H9 (cell line): ENCODE measurements at regions not wholly inside any gene's neighbourhood (a gene's known extent, or its start where the extent isn't known, plus 50 kb on each side); places are given as distances from the start of the nearest gene placed in this dataset.

ENCODE experiments used
- DNase-seq: peaks from one replicate; pipeline ENCODE4 v3.0.0-alpha.2; 2017
- H2AFZ ChIP-seq: one replicate; pipeline ENCODE4 v1.6.1; 2013; ENCODE audit warnings: mild to moderate bottlenecking, low read length, control low read depth, moderate library complexity
- H2AK5ac ChIP-seq: 2 replicates; pipeline ENCODE4 v1.6.1; 2013; ENCODE audit warnings: low read length, control low read depth, mixed read lengths; ENCODE audit not compliant: insufficient read length
- H2BK120ac ChIP-seq: one replicate; pipeline ENCODE4 v1.6.1; 2013; ENCODE audit warnings: low read depth, mild to moderate bottlenecking, low read length, control low read depth, inconsistent platforms; ENCODE audit not compliant: poor library complexity, severe bottlenecking
- H2BK12ac ChIP-seq: 2 replicates; pipeline ENCODE4 v1.6.1; 2013; ENCODE audit warnings: low read length, control low read depth, mixed read lengths, low read depth; ENCODE audit not compliant: insufficient read length
- H2BK15ac ChIP-seq: 2 replicates; pipeline ENCODE4 v1.6.1; 2013; ENCODE audit warnings: low read depth, low read length, control low read depth
- H2BK20ac ChIP-seq: one replicate; pipeline ENCODE4 v1.6.1; 2013; ENCODE audit warnings: low read depth, mild to moderate bottlenecking, low read length, control low read depth, inconsistent platforms; ENCODE audit not compliant: poor library complexity, severe bottlenecking
- H2BK5ac ChIP-seq: 2 replicates; pipeline ENCODE4 v1.6.1; 2013; ENCODE audit warnings: low read length, control low read depth, mixed read lengths; ENCODE audit not compliant: insufficient read length
- H3K14ac ChIP-seq: 2 replicates; pipeline ENCODE4 v1.6.1; 2013; ENCODE audit warnings: low read length, control low read depth; ENCODE audit not compliant: insufficient read depth
- H3K18ac ChIP-seq: 2 replicates; pipeline ENCODE4 v1.6.1; 2013; ENCODE audit warnings: low read depth, mild to moderate bottlenecking, mixed read lengths, low read length, control low read depth; ENCODE audit not compliant: insufficient read length
- H3K23ac ChIP-seq: 2 replicates; pipeline ENCODE4 v1.6.1; 2013; ENCODE audit warnings: low read length, control low read depth, mixed read lengths, low read depth; ENCODE audit not compliant: insufficient read length
- H3K23me2 ChIP-seq: 2 replicates; pipeline ENCODE4 v1.6.1; 2013; ENCODE audit warnings: low read depth, mild to moderate bottlenecking, mixed read lengths, low read length, control low read depth; ENCODE audit not compliant: insufficient read length, poor library complexity, severe bottlenecking
- H3K27ac ChIP-seq: 2 replicates; pipeline ENCODE4 v1.5.1; 2013; ENCODE audit warnings: low read length, control low read depth, mixed read lengths, low read depth; ENCODE audit not compliant: insufficient read length
- H3K27me3 ChIP-seq: 2 replicates; pipeline ENCODE4 v1.6.1; 2013; ENCODE audit warnings: low read length, control low read depth, inconsistent platforms; ENCODE audit not compliant: insufficient read depth
- H3K4ac ChIP-seq: 2 replicates; pipeline ENCODE4 v1.6.1; 2013; ENCODE audit warnings: low read depth, mild to moderate bottlenecking, control low read depth, inconsistent platforms, low read length, moderate library complexity
- H3K4me1 ChIP-seq: 2 replicates; pipeline ENCODE4 v1.6.1; 2013; ENCODE audit warnings: low read length, control low read depth, inconsistent platforms; ENCODE audit not compliant: insufficient read depth
- H3K4me2 ChIP-seq: 2 replicates; pipeline ENCODE4 v1.6.1; 2013; ENCODE audit warnings: low read length, control low read depth, mixed read lengths; ENCODE audit not compliant: insufficient read length, insufficient read depth
- H3K56ac ChIP-seq: 2 replicates; pipeline ENCODE4 v1.6.1; 2013; ENCODE audit warnings: low read depth, mild to moderate bottlenecking, mixed read lengths, low read length, control low read depth; ENCODE audit not compliant: insufficient read length
- H3K79me1 ChIP-seq: 2 replicates; pipeline ENCODE4 v1.6.1; 2013; ENCODE audit warnings: low read depth, mild to moderate bottlenecking, moderate library complexity, low read length, control low read depth, inconsistent platforms; ENCODE audit not compliant: insufficient read depth, poor library complexity, severe bottlenecking
- H3K79me2 ChIP-seq: 2 replicates; pipeline ENCODE4 v1.6.1; 2013; ENCODE audit warnings: low read length, control low read depth, inconsistent platforms; ENCODE audit not compliant: insufficient read depth
- H3K9ac ChIP-seq: 2 replicates; pipeline ENCODE4 v1.6.1; 2013; ENCODE audit warnings: low read length, control low read depth, mixed read lengths; ENCODE audit not compliant: insufficient read length; ENCODE audit errors: extremely low read depth
- H3K9me3 ChIP-seq: one replicate; pipeline ENCODE4 v1.6.1; 2013; ENCODE audit warnings: low read depth, low read length, inconsistent platforms; ENCODE audit not compliant: control insufficient read depth
- H3T11ph ChIP-seq: one replicate; pipeline ENCODE4 v1.6.1; 2013; ENCODE audit warnings: mild to moderate bottlenecking, low read length, control low read depth, inconsistent platforms
- H4K20me1 ChIP-seq: one replicate; pipeline ENCODE4 v1.6.1; 2013; ENCODE audit not compliant: control insufficient read depth, insufficient read length, insufficient read depth
- H4K5ac ChIP-seq: 2 replicates; pipeline ENCODE4 v1.6.1; 2013; ENCODE audit warnings: low read depth, mild to moderate bottlenecking, mixed read lengths, low read length, control low read depth; ENCODE audit not compliant: insufficient read length
- H4K8ac ChIP-seq: replicated peaks from 2 replicates; pipeline ENCODE4 v1.6.1; 2013; ENCODE audit warnings: low read length, control low read depth, mixed read lengths, low read depth; ENCODE audit not compliant: insufficient read length
- H4K91ac ChIP-seq: 2 replicates; pipeline ENCODE4 v1.6.1; 2013; ENCODE audit warnings: low read depth, mild to moderate bottlenecking, moderate library complexity, mixed read lengths, low read length, control low read depth; ENCODE audit not compliant: insufficient read length
- H3K27ac Mint-ChIP-seq, 3 experiments: 2 replicates in 2 of 3; 3 replicates in 1 of 3; pipeline ENCODE4 v1.8.0; 2020 to 2021; ENCODE audit warnings: mixed read lengths in 3 of 3, mild to moderate bottlenecking in 1 of 3, moderate library complexity in 1 of 3
- H3K27me3 Mint-ChIP-seq: 2 replicates; pipeline ENCODE4 v1.8.0; 2021; ENCODE audit warnings: low read depth, mild to moderate bottlenecking, moderate library complexity, mixed read lengths
- H3K36me3 Mint-ChIP-seq, 3 experiments: 2 replicates in 2 of 3; 3 replicates in 1 of 3; pipeline ENCODE4 v1.8.0; 2020 to 2021; ENCODE audit warnings: low read depth in 3 of 3, mixed read lengths in 3 of 3; ENCODE audit not compliant: insufficient read depth in 1 of 3
- H3K4me1 Mint-ChIP-seq, 2 experiments: 2 replicates each; pipeline ENCODE4 v1.8.0; 2020; ENCODE audit warnings: mixed read lengths in 2 of 2
- H3K4me3 Mint-ChIP-seq, 2 experiments: 2 replicates in 1 of 2; 3 replicates in 1 of 2; pipeline ENCODE4 v1.8.0; 2020 to 2021; ENCODE audit warnings: mild to moderate bottlenecking in 2 of 2, mixed read lengths in 2 of 2, moderate library complexity in 1 of 2
- H3K9me3 Mint-ChIP-seq, 2 experiments: 2 replicates in 1 of 2; 3 replicates in 1 of 2; pipeline ENCODE4 v1.8.0; 2020; ENCODE audit warnings: mild to moderate bottlenecking in 2 of 2, mixed read lengths in 2 of 2, moderate library complexity in 1 of 2
- WGBS: extraction: QIAGEN DNeasy Blood & Tissue Kit; methylation state at CpG from one replicate; pipeline ENCODE4 v1.1.7; 2013; ENCODE audit warnings: missing lambda C conversion rate, low lambda C conversion rate, mixed read lengths; ENCODE audit not compliant: insufficient read length; ENCODE audit errors: extremely low coverage; 5-methylcytosine and 5-hydroxymethylcytosine counted together
- TF ChIP-seq, protein P1 (sequence below): fragments of 200-600 bp; sonication (generic); conservative IDR thresholded peaks from 3 replicates; pipeline ENCODE4 v1.8.0; 2021; ENCODE audit warnings: antibody characterized with exemption, mild to moderate bottlenecking

- no peak overlapping the region for H2BK12ac ChIP-seq
- H3K4ac ChIP-seq = no peak overlapping the region
- H3K27me3 Mint-ChIP-seq = peaks cover 19% of the 10 kb centered on the region
- H3K79me2 ChIP-seq = no peaks in the 10 kb centered on the region
- H4K91ac ChIP-seq = no peak overlapping the region
- no peaks in the 10 kb centered on the region for H3K23me2 ChIP-seq
- no peak overlapping the region for H4K8ac ChIP-seq
- H3K27me3 ChIP-seq = no peaks in the 10 kb centered on the region; the same call in 1 of the 2 replicates
- no peaks in the 10 kb centered on the region for H4K20me1 ChIP-seq
- H3K23ac ChIP-seq = no peak overlapping the region
- H3K27ac ChIP-seq = no peak overlapping the region
- H2BK15ac ChIP-seq = no peak overlapping the region
- H3K9ac ChIP-seq = no peak overlapping the region
- H3K14ac ChIP-seq = no peak overlapping the region
- H2AFZ ChIP-seq = no peak overlapping the region
- no peak overlapping the region for H4K5ac ChIP-seq
- no peak overlapping the region for H3K4me2 ChIP-seq
- no peaks in the 10 kb centered on the region for H3K79me1 ChIP-seq
- H2AK5ac ChIP-seq = no peak overlapping the region
- no peak overlapping the region for H3K27ac Mint-ChIP-seq
- no peak overlapping the region for H3K18ac ChIP-seq
- no peak overlapping the region for H2BK5ac ChIP-seq
- DNase-seq = no peak
- no peak overlapping the region for H3K4me3 Mint-ChIP-seq
- no CpG with 5 or more reads among the region's 3 CpGs for WGBS
- peaks cover 6% of the 10 kb centered on the region; the same call in 1 of the 2 replicates for H3K4me1 ChIP-seq
- no peak overlapping the region for H2BK20ac ChIP-seq
- peaks cover 3 to 8% of the 10 kb centered on the region in 2 experiments; a peak in 4 of 5 replicates for H3K9me3 Mint-ChIP-seq
- TF ChIP-seq, protein P1, sequence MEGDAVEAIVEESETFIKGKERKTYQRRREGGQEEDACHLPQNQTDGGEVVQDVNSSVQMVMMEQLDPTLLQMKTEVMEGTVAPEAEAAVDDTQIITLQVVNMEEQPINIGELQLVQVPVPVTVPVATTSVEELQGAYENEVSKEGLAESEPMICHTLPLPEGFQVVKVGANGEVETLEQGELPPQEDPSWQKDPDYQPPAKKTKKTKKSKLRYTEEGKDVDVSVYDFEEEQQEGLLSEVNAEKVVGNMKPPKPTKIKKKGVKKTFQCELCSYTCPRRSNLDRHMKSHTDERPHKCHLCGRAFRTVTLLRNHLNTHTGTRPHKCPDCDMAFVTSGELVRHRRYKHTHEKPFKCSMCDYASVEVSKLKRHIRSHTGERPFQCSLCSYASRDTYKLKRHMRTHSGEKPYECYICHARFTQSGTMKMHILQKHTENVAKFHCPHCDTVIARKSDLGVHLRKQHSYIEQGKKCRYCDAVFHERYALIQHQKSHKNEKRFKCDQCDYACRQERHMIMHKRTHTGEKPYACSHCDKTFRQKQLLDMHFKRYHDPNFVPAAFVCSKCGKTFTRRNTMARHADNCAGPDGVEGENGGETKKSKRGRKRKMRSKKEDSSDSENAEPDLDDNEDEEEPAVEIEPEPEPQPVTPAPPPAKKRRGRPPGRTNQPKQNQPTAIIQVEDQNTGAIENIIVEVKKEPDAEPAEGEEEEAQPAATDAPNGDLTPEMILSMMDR = no peak
- H3K9me3 ChIP-seq = no peaks in the 10 kb centered on the region
- H3K4me1 Mint-ChIP-seq = no peaks in the 10 kb centered on the region; a peak in 1 of 4 replicates
- no peak overlapping the region for H2BK120ac ChIP-seq
- H3K56ac ChIP-seq = no peak overlapping the region
- H3T11ph ChIP-seq = no peak overlapping the region
- peaks cover 0 to 1% (median 0%) of the 10 kb centered on the region in 3 experiments; a peak in 2 of 7 replicates for H3K36me3 Mint-ChIP-seq
Observed at GRCh38 chr11:114836161-114836560, 157.8 kb downstream of the NXPE2 start.
